Stimulated activated CD4-positive, alpha-beta T cell treated with anti-CD3 and anti-CD28 coated beads, Interleukin-4, amount 100 ng/mL, for 48 hours (primary cell): ENCODE measurements at regions not wholly inside any gene's neighbourhood (a gene's known extent, or its start where the extent isn't known, plus 50 kb on each side); places are given as distances from the start of the nearest gene placed in this dataset.

Experiments used
- DNase-seq, 2 donors: peaks; one replicate each; pipeline ENCODE4 v3.0.0-alpha.2; 2020; ENCODE audit warnings: low read depth in 2 of 2

GRCh38 chr14:29037411-29037810 is 270.8 kb downstream of the FOXG1 start:
- no peak for DNase-seq

- DNase-seq = no peak
Observed at GRCh38 chr14:29039171-29039570, 272.6 kb downstream of the FOXG1 start.

- no peak for DNase-seq
Observed at GRCh38 chr14:29042551-29042950, 276.0 kb downstream of the FOXG1 start.

- no peak for DNase-seq
Observed at GRCh38 chr14:29043737-29044136, 277.1 kb downstream of the FOXG1 start.

- DNase-seq = no peak
Observed at GRCh38 chr14:29045237-29045636, 278.6 kb downstream of the FOXG1 start.

GRCh38 chr14:29054119-29054518 is 287.5 kb downstream of the FOXG1 start:
- no peak for DNase-seq

- DNase-seq = no peak
Observed at GRCh38 chr14:29056041-29056566, 289.5 kb downstream of the FOXG1 start.

- no peak for DNase-seq
Observed at GRCh38 chr14:29061702-29062101, 295.1 kb downstream of the FOXG1 start.

- DNase-seq = no peak
Observed at GRCh38 chr14:29062466-29062865, 295.9 kb downstream of the FOXG1 start.

GRCh38 chr14:29062976-29063375 is 296.4 kb downstream of the FOXG1 start:
- no peak for DNase-seq

- DNase-seq = no peak
Observed at GRCh38 chr14:29064305-29064900, 297.8 kb downstream of the FOXG1 start.

GRCh38 chr14:29069228-29069627 is 302.6 kb downstream of the FOXG1 start:
- DNase-seq = no peak

- no peak for DNase-seq
Observed at GRCh38 chr14:29075761-29076160, 309.2 kb downstream of the FOXG1 start.

GRCh38 chr14:29077916-29078315 is 311.3 kb downstream of the FOXG1 start:
- DNase-seq = no peak

- no peak for DNase-seq
Observed at GRCh38 chr14:29078810-29079522, 312.4 kb downstream of the FOXG1 start.

- DNase-seq = no peak
Observed at GRCh38 chr14:29085546-29085945, 319.0 kb downstream of the FOXG1 start.

GRCh38 chr14:29089849-29090248 is 323.3 kb downstream of the FOXG1 start:
- no peak for DNase-seq

GRCh38 chr14:29092121-29092520 is 325.5 kb downstream of the FOXG1 start:
- no peak for DNase-seq

GRCh38 chr14:29097476-29097875 is 330.9 kb downstream of the FOXG1 start:
- no peak for DNase-seq

GRCh38 chr14:29098656-29099055 is 332.1 kb downstream of the FOXG1 start:
- DNase-seq = no peak

- DNase-seq = no peak
Observed at GRCh38 chr14:29102266-29102665, 335.7 kb downstream of the FOXG1 start.

- DNase-seq = no peak
Observed at GRCh38 chr14:29102996-29103395, 336.4 kb downstream of the FOXG1 start.

GRCh38 chr14:29108908-29109307 is 342.3 kb downstream of the FOXG1 start:
- no peak for DNase-seq
